ENCODE measurements at regions not wholly inside any gene's neighbourhood (a gene's known extent, or its start where the extent isn't known, plus 50 kb on each side); places are given as distances from the start of the nearest gene placed in this dataset.

DNA sequence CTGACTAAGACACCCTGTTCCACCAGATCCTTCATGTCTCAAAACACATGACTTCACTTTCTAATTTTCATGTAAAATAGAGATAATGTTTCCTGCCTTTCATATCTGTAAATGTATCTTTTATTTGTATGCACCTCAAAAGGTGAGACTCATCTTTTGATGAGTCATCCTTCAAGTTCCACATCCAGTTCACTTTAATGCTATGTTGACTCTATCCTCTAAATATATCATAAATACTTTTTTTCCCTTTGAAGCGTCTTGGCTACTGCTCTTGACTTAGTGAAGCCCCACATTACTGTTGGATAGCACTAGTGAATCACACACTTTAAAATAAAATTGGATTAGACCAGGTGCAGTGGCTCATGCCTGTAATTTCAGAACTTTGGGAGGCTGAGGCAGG, 741.1 kb downstream of the VGLL3 start:
- DNase-seq (ENCODE audit: low read depth) = no peak
- no peak overlapping the region for H3K4me3 ChIP-seq (ENCODE audit: low read depth, low read length)
- TF ChIP-seq CTCF (IDR thresholded peaks at IDR 0.05; ENCODE audit: insufficient read depth, low read depth, low read length) = no peak
- ChIA-PET CTCF (no interaction called here), POLR2A (no interaction called here)
- no peaks in the 10 kb centered on the region for H3K27me3 ChIP-seq (ENCODE audit: control insufficient read depth, insufficient read depth, low read length)
- no peaks in the 10 kb centered on the region for H3K36me3 ChIP-seq (ENCODE audit: control insufficient read depth, insufficient read depth, low read length)

DNA sequence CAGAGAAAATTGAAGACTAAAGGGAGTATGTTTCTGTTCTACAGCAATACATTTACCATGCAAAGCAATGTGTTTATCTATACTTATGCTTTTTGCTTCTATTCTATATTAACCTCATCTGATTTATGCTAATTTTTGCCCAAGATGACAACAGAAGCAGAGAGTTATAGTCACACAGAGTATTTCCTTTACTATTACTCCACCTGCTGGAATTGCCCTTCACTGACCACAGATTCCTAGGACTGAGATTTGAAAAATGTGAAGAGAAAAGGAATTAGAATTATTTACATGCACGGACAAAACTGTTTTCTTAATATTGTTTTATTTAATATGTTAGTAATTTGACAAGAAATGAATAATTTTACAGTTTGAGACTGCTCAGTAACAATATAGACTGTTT, 745.6 kb downstream of the VGLL3 start:
- POLR2A ChIA-PET = no interaction called here
- no peak for DNase-seq (ENCODE audit: low read depth)
- H3K27me3 ChIP-seq (ENCODE audit: control insufficient read depth, insufficient read depth, low read length) = no peaks in the 10 kb centered on the region
- CTCF ChIA-PET = no interaction called here
- H3K36me3 ChIP-seq (ENCODE audit: control insufficient read depth, insufficient read depth, low read length) = no peaks in the 10 kb centered on the region
- H3K4me3 ChIP-seq (ENCODE audit: low read depth, low read length) = no peak overlapping the region
- TF ChIP-seq CTCF (IDR thresholded peaks at IDR 0.05; ENCODE audit: insufficient read depth, low read depth, low read length) = no peak

GRCh38 chr3:86244905-86245304, 746.0 kb downstream of the VGLL3 start:
- TF ChIP-seq CTCF (IDR thresholded peaks at IDR 0.05; ENCODE audit: insufficient read depth, low read depth, low read length) = no peak
- Histone ChIP-seq H3K4me3 (ENCODE audit: low read depth, low read length) (no peak overlapping the region), H3K27me3 (ENCODE audit: control insufficient read depth, insufficient read depth, low read length) (no peaks in the 10 kb centered on the region), H3K36me3 (ENCODE audit: control insufficient read depth, insufficient read depth, low read length) (no peaks in the 10 kb centered on the region)
- POLR2A ChIA-PET = no interaction called here
- DNase-seq (ENCODE audit: low read depth) = no peak
- CTCF ChIA-PET = no interaction called here

GRCh38 chr3:86239946-86240345, 751.0 kb downstream of the VGLL3 start:
- no peaks in the 10 kb centered on the region for H3K27me3 ChIP-seq (ENCODE audit: control insufficient read depth, insufficient read depth, low read length)
- no peaks in the 10 kb centered on the region for H3K36me3 ChIP-seq (ENCODE audit: control insufficient read depth, insufficient read depth, low read length)
- no peak for DNase-seq (ENCODE audit: low read depth)
- ChIA-PET CTCF (no interaction called here), POLR2A (no interaction called here)
- no peak overlapping the region for H3K4me3 ChIP-seq (ENCODE audit: low read depth, low read length)
- no peak for TF ChIP-seq CTCF (IDR thresholded peaks at IDR 0.05; ENCODE audit: insufficient read depth, low read depth, low read length)

- CTCF ChIA-PET = no interaction called here
- TF ChIP-seq CTCF (IDR thresholded peaks at IDR 0.05; ENCODE audit: insufficient read depth, low read depth, low read length) = no peak
- Histone ChIP-seq H3K36me3 (ENCODE audit: control insufficient read depth, insufficient read depth, low read length) (no peaks in the 10 kb centered on the region), H3K27me3 (ENCODE audit: control insufficient read depth, insufficient read depth, low read length) (no peaks in the 10 kb centered on the region), H3K4me3 (ENCODE audit: low read depth, low read length) (no peak overlapping the region)
- POLR2A ChIA-PET = no interaction called here
- no peak for DNase-seq (ENCODE audit: low read depth)
These were observed 756.3 kb downstream of the VGLL3 start for GRCh38 chr3:86234506-86235254.
